RWPE2 (cell line): ENCODE measurements at regions not wholly inside any gene's neighbourhood (a gene's known extent, or its start where the extent isn't known, plus 50 kb on each side); places are given as distances from the start of the nearest gene placed in this dataset.

Experiments
- ATAC-seq: fragments of 200-7000 bp; cut with Tn5 transposase; 3 replicates; pipeline ENCODE4 v1.9.1; 2021; ENCODE audit warnings: low read depth
- DNase-seq: peaks from one replicate; pipeline ENCODE4 v3.0.0-alpha.2; 2020; ENCODE audit warnings: low spot score
- H3K27ac ChIP-seq: fragments of 450-650 bp; 2 replicates; pipeline ENCODE4 v1.5.1; 2017; ENCODE audit warnings: mild to moderate bottlenecking; ENCODE audit not compliant: poor library complexity, severe bottlenecking
- H3K27me3 ChIP-seq: fragments of 250-450 bp; sonication (Bioruptor Pico); 2 replicates; pipeline ENCODE4 v1.5.1; 2021; ENCODE audit warnings: mild to moderate bottlenecking, moderate library complexity; ENCODE audit not compliant: insufficient read depth, poor library complexity, severe bottlenecking
- H3K36me3 ChIP-seq: fragments of 250-450 bp; sonication (Bioruptor Pico); 2 replicates; pipeline ENCODE4 v1.5.1; 2020; ENCODE audit warnings: low read depth, mild to moderate bottlenecking, moderate library complexity
- H3K4me1 ChIP-seq: fragments of 250-450 bp; sonication (Bioruptor Pico); 2 replicates; pipeline ENCODE4 v1.5.1; 2021; ENCODE audit warnings: mild to moderate bottlenecking, moderate library complexity; ENCODE audit not compliant: insufficient read depth, poor library complexity, severe bottlenecking
- H3K4me3 ChIP-seq: fragments of 250-450 bp; sonication (Bioruptor Pico); 2 replicates; pipeline ENCODE4 v1.5.1; 2021; ENCODE audit warnings: mild to moderate bottlenecking, moderate library complexity; ENCODE audit not compliant: severe bottlenecking
- H3K9me3 ChIP-seq: fragments of 250-450 bp; sonication (Bioruptor Pico); 2 replicates; pipeline ENCODE4 v1.5.1; 2021; ENCODE audit warnings: mild to moderate bottlenecking, moderate library complexity; ENCODE audit not compliant: severe bottlenecking
- TF ChIP-seq, protein P1 (sequence below): fragments of 450-650 bp; IDR thresholded peaks from one replicate; pipeline ENCODE4 v1.5.1; 2017; ENCODE audit warnings: mild to moderate bottlenecking, moderate library complexity; ENCODE audit not compliant: poor library complexity, severe bottlenecking

GRCh38 chr3:177437513-177438337 is 240.4 kb upstream of the TBL1XR1 start:
- no peak for DNase-seq
- Histone ChIP-seq H3K4me3 (no peak overlapping the region), H3K36me3 (no peaks in the 10 kb centered on the region), H3K27ac (no peak overlapping the region), H3K9me3 (no peaks in the 10 kb centered on the region), H3K27me3 (no peaks in the 10 kb centered on the region), H3K4me1 (no peaks in the 10 kb centered on the region)
- ATAC-seq: no peak
- TF ChIP-seq, protein P1, sequence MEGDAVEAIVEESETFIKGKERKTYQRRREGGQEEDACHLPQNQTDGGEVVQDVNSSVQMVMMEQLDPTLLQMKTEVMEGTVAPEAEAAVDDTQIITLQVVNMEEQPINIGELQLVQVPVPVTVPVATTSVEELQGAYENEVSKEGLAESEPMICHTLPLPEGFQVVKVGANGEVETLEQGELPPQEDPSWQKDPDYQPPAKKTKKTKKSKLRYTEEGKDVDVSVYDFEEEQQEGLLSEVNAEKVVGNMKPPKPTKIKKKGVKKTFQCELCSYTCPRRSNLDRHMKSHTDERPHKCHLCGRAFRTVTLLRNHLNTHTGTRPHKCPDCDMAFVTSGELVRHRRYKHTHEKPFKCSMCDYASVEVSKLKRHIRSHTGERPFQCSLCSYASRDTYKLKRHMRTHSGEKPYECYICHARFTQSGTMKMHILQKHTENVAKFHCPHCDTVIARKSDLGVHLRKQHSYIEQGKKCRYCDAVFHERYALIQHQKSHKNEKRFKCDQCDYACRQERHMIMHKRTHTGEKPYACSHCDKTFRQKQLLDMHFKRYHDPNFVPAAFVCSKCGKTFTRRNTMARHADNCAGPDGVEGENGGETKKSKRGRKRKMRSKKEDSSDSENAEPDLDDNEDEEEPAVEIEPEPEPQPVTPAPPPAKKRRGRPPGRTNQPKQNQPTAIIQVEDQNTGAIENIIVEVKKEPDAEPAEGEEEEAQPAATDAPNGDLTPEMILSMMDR: no peak

GRCh38 chr3:177438596-177439220 is 241.4 kb upstream of the TBL1XR1 start:
- no peak for ATAC-seq

GRCh38 chr3:177439694-177440269 is 242.5 kb upstream of the TBL1XR1 start:
- Histone ChIP-seq H3K4me1 (peaks cover 9% of the 10 kb centered on the region), H3K4me3 (no peak overlapping the region), H3K36me3 (no peaks in the 10 kb centered on the region), H3K27me3 (no peaks in the 10 kb centered on the region), H3K27ac (no peak overlapping the region), H3K9me3 (no peaks in the 10 kb centered on the region)
- ATAC-seq: no peak
- no peak for DNase-seq
- TF ChIP-seq, protein P1: no peak

More at GRCh38 chr3:177438596-177439220, 241.4 kb upstream of the TBL1XR1 start:
- Histone ChIP-seq H3K9me3 (no peaks in the 10 kb centered on the region), H3K27me3 (no peaks in the 10 kb centered on the region), H3K4me1 (peaks cover 6% of the 10 kb centered on the region), H3K36me3 (no peaks in the 10 kb centered on the region), H3K4me3 (no peak overlapping the region), H3K27ac (no peak overlapping the region)
- no peak for DNase-seq
- TF ChIP-seq, protein P1: no peak

GRCh38 chr3:177440456-177441104 is 243.3 kb upstream of the TBL1XR1 start:
- H3K27me3 ChIP-seq: no peaks in the 10 kb centered on the region
- no peaks in the 10 kb centered on the region for H3K36me3 ChIP-seq
- DNase-seq (no peak), ATAC-seq (no peak)
- no peaks in the 10 kb centered on the region for H3K9me3 ChIP-seq
- no peak overlapping the region for H3K27ac ChIP-seq
- H3K4me3 ChIP-seq: no peak overlapping the region
- TF ChIP-seq, protein P1: no peak
- H3K4me1 ChIP-seq: peaks cover 9% of the 10 kb centered on the region
